ENCODE measurements at regions not wholly inside any gene's neighbourhood (a gene's known extent, or its start where the extent isn't known, plus 50 kb on each side); places are given as distances from the start of the nearest gene placed in this dataset.

DNA sequence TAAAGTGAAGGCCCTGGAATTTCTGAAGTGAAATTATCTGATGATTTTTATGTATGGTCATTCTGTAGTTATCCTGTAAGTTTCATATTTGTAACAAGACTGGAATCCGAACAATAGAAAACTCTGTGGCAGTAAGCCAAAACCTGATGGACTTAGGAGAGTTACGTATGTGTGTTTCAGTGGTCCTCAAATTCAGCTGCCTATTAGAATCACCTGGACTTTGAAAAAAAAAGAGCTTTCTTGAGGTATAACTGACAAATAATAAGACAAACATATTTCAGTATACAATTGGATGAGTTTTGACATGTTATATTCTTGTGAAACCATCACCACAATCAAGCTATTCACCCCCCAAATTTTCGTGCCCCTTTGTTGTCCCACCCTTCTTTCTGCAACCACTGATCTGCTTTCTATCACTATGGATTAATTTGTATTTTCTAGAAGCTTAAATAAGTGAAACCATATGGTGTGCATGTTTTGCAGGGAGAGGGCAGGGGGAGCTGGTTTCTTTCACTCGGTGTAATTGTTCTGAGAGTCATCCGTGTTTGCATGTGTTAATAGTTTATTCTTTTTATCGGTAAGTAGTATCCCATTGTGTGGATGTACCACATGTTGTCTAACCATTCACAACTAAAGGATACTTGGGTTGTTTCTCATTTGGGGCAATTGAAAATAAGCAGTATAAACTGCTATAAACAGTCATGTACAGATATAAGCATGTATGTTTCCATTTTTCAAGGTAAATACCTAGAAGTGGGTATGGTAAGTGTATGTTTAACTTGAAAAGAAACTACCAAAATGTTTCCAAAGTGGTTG lies 50.2 kb upstream of the EML4 start:
- TF ChIP-seq EZH2phosphoT487 (IDR thresholded peaks at IDR 0.05; ENCODE audit: insufficient read depth, low read depth) (no peak), EZH2 (IDR thresholded peaks at IDR 0.05; ENCODE audit: insufficient read depth, poor library complexity, severe bottlenecking) (no peak)

All from GM23248 (cell line).